Upper lobe of left lung (tissue), 4 donors: ENCODE measurements at regions not wholly inside any gene's neighbourhood (a gene's known extent, or its start where the extent isn't known, plus 50 kb on each side); places are given as distances from the start of the nearest gene placed in this dataset.

ENCODE experiments used
- EP300 ChIP-seq, 4 donors: sonication (generic); formaldehyde crosslinking; IDR thresholded peaks; one replicate each; pipeline ENCODE4 v1.5.1; 2017; ENCODE audit warnings: antibody characterized with exemption in 4 of 4, control low read depth in 2 of 4
- POLR2A ChIP-seq, 4 donors: fragments of 450-650 bp; IDR thresholded peaks; one replicate each; pipeline ENCODE4 v1.5.1; 2016 to 2017; ENCODE audit warnings: antibody characterized with exemption in 4 of 4, mild to moderate bottlenecking in 2 of 4
- POLR2AphosphoS5 ChIP-seq, 2 donors: sonication (generic); formaldehyde crosslinking; IDR thresholded peaks; one replicate each; pipeline ENCODE4 v1.5.1; 2017; ENCODE audit warnings: antibody characterized with exemption in 2 of 2
- TF ChIP-seq, protein P1 (sequence below), 6 experiments: fragments of 450-650 bp in 4 of 6; fragments of 200-600 bp in 2 of 6; sonication (generic) in 2 of 6; IDR thresholded peaks; one replicate each; pipeline ENCODE4 v1.5.1; 2016 to 2019; ENCODE audit warnings: antibody characterized with exemption in 6 of 6

DNA sequence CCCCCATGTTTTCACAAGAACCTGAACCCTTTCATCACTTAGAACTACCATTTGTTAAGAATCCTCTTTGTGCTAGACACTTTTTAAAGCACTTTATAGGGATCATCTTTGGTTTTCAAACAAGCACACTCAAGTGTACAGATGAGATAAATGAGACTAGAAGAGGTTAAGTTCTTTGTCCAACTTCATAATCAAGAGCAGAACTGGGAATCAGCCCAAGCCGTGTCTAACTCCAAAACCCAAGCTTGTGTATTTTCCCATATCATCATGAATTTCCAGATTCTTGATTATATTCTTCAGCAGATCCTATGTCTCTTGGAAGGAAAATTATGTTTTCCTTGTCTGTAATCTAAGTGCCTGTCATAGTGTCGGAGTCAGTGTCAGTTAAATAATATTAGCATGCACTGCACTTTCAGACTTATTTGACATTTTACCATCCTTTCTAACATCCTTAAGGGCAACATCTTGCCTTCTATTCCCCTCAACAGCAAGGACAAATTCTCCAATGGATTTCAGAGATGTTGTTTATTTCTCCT lies 123.0 kb upstream of the SETBP1 start:
- TF ChIP-seq, protein P1, sequence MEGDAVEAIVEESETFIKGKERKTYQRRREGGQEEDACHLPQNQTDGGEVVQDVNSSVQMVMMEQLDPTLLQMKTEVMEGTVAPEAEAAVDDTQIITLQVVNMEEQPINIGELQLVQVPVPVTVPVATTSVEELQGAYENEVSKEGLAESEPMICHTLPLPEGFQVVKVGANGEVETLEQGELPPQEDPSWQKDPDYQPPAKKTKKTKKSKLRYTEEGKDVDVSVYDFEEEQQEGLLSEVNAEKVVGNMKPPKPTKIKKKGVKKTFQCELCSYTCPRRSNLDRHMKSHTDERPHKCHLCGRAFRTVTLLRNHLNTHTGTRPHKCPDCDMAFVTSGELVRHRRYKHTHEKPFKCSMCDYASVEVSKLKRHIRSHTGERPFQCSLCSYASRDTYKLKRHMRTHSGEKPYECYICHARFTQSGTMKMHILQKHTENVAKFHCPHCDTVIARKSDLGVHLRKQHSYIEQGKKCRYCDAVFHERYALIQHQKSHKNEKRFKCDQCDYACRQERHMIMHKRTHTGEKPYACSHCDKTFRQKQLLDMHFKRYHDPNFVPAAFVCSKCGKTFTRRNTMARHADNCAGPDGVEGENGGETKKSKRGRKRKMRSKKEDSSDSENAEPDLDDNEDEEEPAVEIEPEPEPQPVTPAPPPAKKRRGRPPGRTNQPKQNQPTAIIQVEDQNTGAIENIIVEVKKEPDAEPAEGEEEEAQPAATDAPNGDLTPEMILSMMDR (IDR thresholded peaks at IDR 0.05) = no peak
- TF ChIP-seq POLR2A (IDR thresholded peaks at IDR 0.05) (no peak), EP300 (IDR thresholded peaks at IDR 0.05) (no peak), POLR2AphosphoS5 (IDR thresholded peaks at IDR 0.05) (no peak)
